K562 (cell line): ENCODE measurements at regions not wholly inside any gene's neighbourhood (a gene's known extent, or its start where the extent isn't known, plus 50 kb on each side); places are given as distances from the start of the nearest gene placed in this dataset.

Experiments used
- ATAC-seq: fragments of 200-7000 bp; cut with Tn5 transposase; 3 replicates; pipeline ENCODE4 v1.9.1; 2020; ENCODE audit warnings: moderate library complexity
- BruUV-seq: library from RNA; stranded (reverse); fragments of 400-500 nt; replicated peaks from 2 replicates; lab custom pipeline; 2021; lab: Mats Ljungman, UMichigan
- CTCF ChIA-PET: fragments of 300-600 bp; formaldehyde crosslinking; extraction: SDS; loops from one replicate; lab custom pipeline; 2021; ENCODE audit warnings: low intra/inter-chr PET ratio; lab: Yijun Ruan, JAX
- POLR2A ChIA-PET: fragments of 300-600, 350-650 bp; sonication (Branson Sonifier 250); formaldehyde crosslinking; extraction: SDS; loops from one replicate; lab custom pipeline; 2021; ENCODE audit warnings: antibody characterized with exemption, inconsistent platforms; lab: Yijun Ruan, JAX
- DNase-seq, 4 experiments: peaks; one replicate each; pipeline versions ENCODE4 v3.0.0 to v3.0.0-alpha.2; 2011 to 2018; ENCODE audit warnings: low spot score in 3 of 4, mixed read lengths in 3 of 4; ENCODE audit errors: extremely low read depth in 1 of 4
- FAIRE-seq: peaks from 2 replicates; lab custom pipeline; 2011; peaks lifted over from hg19 to GRCh38; lab: Jason Lieb, UNC
- H2AFZ ChIP-seq: 2 replicates; pipeline ENCODE4 v1.6.0; 2011; ENCODE audit warnings: low read depth, low read length, control low read depth, inconsistent platforms
- H3K27ac ChIP-seq: fragments of 200-600 bp; 3 replicates; pipeline ENCODE4 v1.8.0; 2011; ENCODE audit warnings: low read depth, mild to moderate bottlenecking, control low read depth, inconsistent platforms, low read length, moderate library complexity, mixed read lengths; ENCODE audit errors: extremely low read depth
- H3K27me3 ChIP-seq, 2 experiments: fragments of 300-600 bp in 1 of 2; 2 replicates in 1 of 2; 3 replicates in 1 of 2; pipeline versions ENCODE4 v1.6.0 to v1.8.0; 2011; ENCODE audit warnings: inconsistent platforms in 2 of 2, low read length in 2 of 2, mild to moderate bottlenecking in 1 of 2, mixed read lengths in 1 of 2, moderate library complexity in 1 of 2; ENCODE audit not compliant: control insufficient read depth in 2 of 2, insufficient read depth in 2 of 2
- H3K36me3 ChIP-seq: fragments of 300-600 bp; 3 replicates; pipeline ENCODE4 v1.8.0; 2011; ENCODE audit warnings: mild to moderate bottlenecking, low read length, inconsistent platforms; ENCODE audit not compliant: control insufficient read depth, insufficient read depth
- H3K4me1 ChIP-seq, 2 experiments: fragments of 200-600 bp in 1 of 2; replicated peaks in 1 of 2; 2 replicates in 1 of 2; 3 replicates in 1 of 2; pipeline versions ENCODE4 v1.5.1 to v1.8.0; 2011; ENCODE audit warnings: inconsistent platforms in 2 of 2, low read length in 2 of 2, mild to moderate bottlenecking in 1 of 2, mixed read lengths in 1 of 2, moderate library complexity in 1 of 2; ENCODE audit not compliant: control insufficient read depth in 2 of 2, insufficient read depth in 2 of 2
- H3K4me2 ChIP-seq: 2 replicates; pipeline ENCODE4 v1.6.1; 2011; ENCODE audit warnings: low read length, control low read depth, inconsistent platforms, mixed read lengths; ENCODE audit not compliant: insufficient read depth
- H3K4me3 ChIP-seq: fragments of 200-600 bp; sonication (generic), shearing (Covaris generic); 2 replicates; pipeline ENCODE4 v1.5.1; 2016; ENCODE audit warnings: control low read depth, inconsistent platforms
- H3K79me2 ChIP-seq: fragments of 200-600 bp; 3 replicates; pipeline ENCODE4 v1.8.0; 2011; ENCODE audit warnings: low read length, inconsistent platforms; ENCODE audit not compliant: control insufficient read depth, insufficient read depth
- H3K9ac ChIP-seq, 2 experiments: 2 replicates each; pipeline versions ENCODE4 v1.6.0 to v1.6.1; 2011; ENCODE audit warnings: low read depth in 2 of 2, low read length in 2 of 2, control low read depth in 1 of 2, inconsistent platforms in 1 of 2, mild to moderate bottlenecking in 1 of 2, mixed read lengths in 1 of 2; ENCODE audit not compliant: insufficient read depth in 1 of 2
- H3K9me1 ChIP-seq: one replicate; pipeline ENCODE4 v1.6.0; 2011; ENCODE audit warnings: inconsistent platforms, mild to moderate bottlenecking, low read length, moderate library complexity; ENCODE audit not compliant: control insufficient read depth, insufficient read depth
- H3K9me3 ChIP-seq: replicated peaks from 2 replicates; pipeline ENCODE4 v1.5.1; 2011; ENCODE audit warnings: low read depth, low read length, inconsistent platforms; ENCODE audit not compliant: control insufficient read depth, insufficient read depth
- H4K20me1 ChIP-seq: replicated peaks from 2 replicates; pipeline ENCODE4 v1.6.1; 2011; ENCODE audit warnings: low read length, inconsistent platforms, mixed read lengths; ENCODE audit not compliant: control insufficient read depth, insufficient read depth
- RBM39 ChIP-seq: fragments of 200-400 bp; formaldehyde crosslinking; optimal IDR thresholded peaks from 2 replicates; pipeline ENCODE3; 2018; ENCODE audit warnings: low read depth, low read length
- RCOR1 ChIP-seq, 2 experiments: IDR thresholded peaks; 2 replicates each; pipeline ENCODE4 v1.6.1; 2012; ENCODE audit warnings: low read depth in 2 of 2, low read length in 2 of 2, borderline replicate concordance in 1 of 2, improper control_type of control experiment in 1 of 2
- RFX5 ChIP-seq: IDR thresholded peaks from 2 replicates; pipeline ENCODE4 v1.6.1; 2011; ENCODE audit warnings: low read depth, mild to moderate bottlenecking, improper control_type of control experiment, low read length
- THRAP3 ChIP-seq: fragments of 450-650 bp; IDR thresholded peaks from 2 replicates; pipeline ENCODE4 v1.6.1; 2016; ENCODE audit warnings: mild to moderate bottlenecking, inconsistent platforms, borderline replicate concordance
- ZNF324 ChIP-seq: fragments of 250-450 bp; sonication (Bioruptor Pico); IDR thresholded peaks from 2 replicates; pipeline ENCODE4 v1.4.0; 2020; ENCODE audit warnings: mild to moderate bottlenecking
- ZNF780A ChIP-seq: fragments of 250-450 bp; sonication (Bioruptor Pico); IDR thresholded peaks from 2 replicates; pipeline ENCODE4 v1.5.0; 2021; ENCODE audit warnings: mild to moderate bottlenecking
- WGBS: fragments of 100-300 bp; shearing (Covaris generic); methylation state at CpG from one replicate; pipeline ENCODE4 v1.1.6; 2016; ENCODE audit warnings: low coverage, mixed read lengths; ENCODE audit not compliant: insufficient coverage; ENCODE audit errors: missing lambda C conversion rate; 5-methylcytosine and 5-hydroxymethylcytosine counted together
- in situ Hi-C: fragments of 300-500 bp; cut with MboI; formaldehyde crosslinking; loops from 4 replicates; pipeline ENCODE4 v1.15.0; 2018; ENCODE audit warnings: inconsistent platforms, mixed read lengths
- intact Hi-C: fragments of 100-400 bp; cut with micrococcal nuclease; formaldehyde crosslinking; loops from 2 replicates; pipeline ENCODE4 v1.14.2; 2022
- TF ChIP-seq, protein P1 (sequence below): fragments of 150-350 bp; IDR thresholded peaks from 2 replicates; pipeline ENCODE4 v1.6.1; 2014; ENCODE audit warnings: low read depth, mild to moderate bottlenecking, low read length, borderline replicate concordance

DNA sequence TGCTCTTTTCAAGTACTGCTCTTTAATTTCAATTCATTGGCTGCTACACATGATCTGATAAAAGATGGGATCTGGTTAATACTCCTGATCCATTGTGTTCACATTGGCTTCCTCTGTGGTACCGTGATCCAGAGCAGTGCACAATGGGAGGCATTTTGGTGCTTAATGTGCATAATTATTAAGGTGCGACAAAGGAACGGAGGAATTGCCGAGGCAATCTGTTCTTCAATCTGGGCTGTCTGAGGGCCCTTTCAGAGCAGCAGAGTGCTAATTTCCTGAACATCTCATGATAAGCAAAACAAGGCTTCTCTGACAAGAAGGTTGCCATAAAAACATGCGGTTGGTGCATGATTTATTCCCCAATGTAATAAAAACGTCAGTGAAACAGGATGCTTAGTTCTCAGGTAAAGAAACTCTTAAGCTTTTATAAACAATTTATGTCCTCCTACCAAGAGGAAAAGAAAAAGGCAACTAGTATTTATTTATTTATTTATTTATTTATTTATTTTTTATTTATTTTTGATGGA is 64.0 kb upstream of the EPHA3 start (continued):
- TF ChIP-seq, protein P1, sequence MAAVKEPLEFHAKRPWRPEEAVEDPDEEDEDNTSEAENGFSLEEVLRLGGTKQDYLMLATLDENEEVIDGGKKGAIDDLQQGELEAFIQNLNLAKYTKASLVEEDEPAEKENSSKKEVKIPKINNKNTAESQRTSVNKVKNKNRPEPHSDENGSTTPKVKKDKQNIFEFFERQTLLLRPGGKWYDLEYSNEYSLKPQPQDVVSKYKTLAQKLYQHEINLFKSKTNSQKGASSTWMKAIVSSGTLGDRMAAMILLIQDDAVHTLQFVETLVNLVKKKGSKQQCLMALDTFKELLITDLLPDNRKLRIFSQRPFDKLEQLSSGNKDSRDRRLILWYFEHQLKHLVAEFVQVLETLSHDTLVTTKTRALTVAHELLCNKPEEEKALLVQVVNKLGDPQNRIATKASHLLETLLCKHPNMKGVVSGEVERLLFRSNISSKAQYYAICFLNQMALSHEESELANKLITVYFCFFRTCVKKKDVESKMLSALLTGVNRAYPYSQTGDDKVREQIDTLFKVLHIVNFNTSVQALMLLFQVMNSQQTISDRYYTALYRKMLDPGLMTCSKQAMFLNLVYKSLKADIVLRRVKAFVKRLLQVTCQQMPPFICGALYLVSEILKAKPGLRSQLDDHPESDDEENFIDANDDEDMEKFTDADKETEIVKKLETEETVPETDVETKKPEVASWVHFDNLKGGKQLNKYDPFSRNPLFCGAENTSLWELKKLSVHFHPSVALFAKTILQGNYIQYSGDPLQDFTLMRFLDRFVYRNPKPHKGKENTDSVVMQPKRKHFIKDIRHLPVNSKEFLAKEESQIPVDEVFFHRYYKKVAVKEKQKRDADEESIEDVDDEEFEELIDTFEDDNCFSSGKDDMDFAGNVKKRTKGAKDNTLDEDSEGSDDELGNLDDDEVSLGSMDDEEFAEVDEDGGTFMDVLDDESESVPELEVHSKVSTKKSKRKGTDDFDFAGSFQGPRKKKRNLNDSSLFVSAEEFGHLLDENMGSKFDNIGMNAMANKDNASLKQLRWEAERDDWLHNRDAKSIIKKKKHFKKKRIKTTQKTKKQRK: no peak
- TF ChIP-seq RCOR1 (IDR thresholded peaks at IDR 0.05; ENCODE audit: borderline replicate concordance in 1 of 2, low read depth in 2 of 2, low read length in 2 of 2) (no peak), RFX5 (no peak), ZNF780A (CRISPR knock-in tag) (no peak)

DNA sequence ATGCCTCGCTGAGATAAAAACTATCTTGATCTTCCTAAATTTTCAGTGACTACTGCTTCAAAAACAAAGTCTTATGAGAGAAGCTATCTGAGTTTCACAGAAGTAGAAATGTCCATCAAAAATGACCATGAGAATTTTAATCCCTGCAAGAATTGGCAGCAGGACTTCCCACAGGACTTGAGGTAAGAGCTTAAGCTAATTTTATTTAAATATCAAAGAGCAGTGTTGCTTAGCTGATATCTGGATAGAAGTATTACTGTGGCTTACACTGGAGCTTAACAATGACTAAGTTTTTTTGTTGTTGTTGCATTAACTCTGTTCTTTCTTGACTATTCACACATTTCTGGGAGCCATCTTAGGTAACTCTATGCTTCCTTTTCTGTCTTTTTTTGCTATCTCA is 60.8 kb upstream of the EPHA3 start:
- in situ Hi-C loops: no loop called here
- ATAC-seq: no peak
- CTCF ChIA-PET: no interaction called here

More for the DNA sequence above, 60.8 kb upstream of the EPHA3 start:
- no peak overlapping the region for H3K27ac ChIP-seq
- H4K20me1 ChIP-seq: no peaks in the 10 kb centered on the region
- intact Hi-C loops: no loop called here
- no peaks in the 10 kb centered on the region for H3K4me1 ChIP-seq
- no peak for TF ChIP-seq THRAP3
- TF ChIP-seq ZNF324 (CRISPR knock-in tag): no peak
- no peak for TF ChIP-seq RBM39
- TF ChIP-seq, all 486 proteins: peak for 0
- H3K9me3 ChIP-seq: no peaks in the 10 kb centered on the region
- BruUV-seq: no TSS peak
- H3K9ac ChIP-seq: no peak overlapping the region
- FAIRE-seq: no peak
- H3K9me1 ChIP-seq: no peaks in the 10 kb centered on the region
- no peak overlapping the region for H3K4me3 ChIP-seq
- 0% methylated on average over 1 of the region's 1 CpG for WGBS
- DNase-seq: no peak
- no peak overlapping the region for H3K4me2 ChIP-seq
- H3K79me2 ChIP-seq: no peaks in the 10 kb centered on the region
- H3K36me3 ChIP-seq: no peaks in the 10 kb centered on the region
- POLR2A ChIA-PET: no interaction called here
- H3K27me3 ChIP-seq: no peaks in the 10 kb centered on the region
- no peak overlapping the region for H2AFZ ChIP-seq
